Inflammatory macrophage (primary cell): ENCODE measurements at regions not wholly inside any gene's neighbourhood (a gene's known extent, or its start where the extent isn't known, plus 50 kb on each side); places are given as distances from the start of the nearest gene placed in this dataset.

Source experiments
- DNase-seq, 2 donors: peaks; one replicate each; pipeline ENCODE4 v3.0.0-alpha.2; 2020 to 2022

DNA sequence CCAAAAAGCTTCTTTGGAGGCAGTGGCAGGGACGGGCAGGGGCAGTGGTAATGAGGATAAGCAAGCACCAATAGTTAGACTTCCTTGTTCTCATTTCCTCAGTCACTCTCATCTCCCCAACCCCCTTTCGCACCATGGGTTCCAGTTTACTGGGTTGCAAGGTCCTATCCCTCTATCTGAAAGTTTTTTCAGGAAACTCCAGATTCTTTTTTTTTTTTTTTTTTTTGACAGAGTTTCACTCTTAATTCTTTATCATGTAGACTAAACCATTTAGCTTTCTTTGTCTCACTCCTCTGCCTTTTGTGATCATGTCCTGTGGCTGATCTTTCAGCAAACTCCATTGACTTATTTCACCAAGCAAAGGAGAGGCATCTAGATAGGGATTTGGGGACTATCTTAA lies 51.4 kb upstream of the GMDS start:
- DNase-seq: no peak
